ENCODE measurements at regions not wholly inside any gene's neighbourhood (a gene's known extent, or its start where the extent isn't known, plus 50 kb on each side); places are given as distances from the start of the nearest gene placed in this dataset.

- no peak for TF ChIP-seq CTCF (conservative IDR thresholded peaks at IDR 0.05)
- no peak for TF ChIP-seq ZFX (IDR thresholded peaks at IDR 0.05)
Observed at GRCh38 chr1:103254691-103255090, 146.4 kb upstream of the COL11A1 start.

All from C4-2B (cell line).